ENCODE measurements at regions not wholly inside any gene's neighbourhood (a gene's known extent, or its start where the extent isn't known, plus 50 kb on each side); places are given as distances from the start of the nearest gene placed in this dataset.
A peak's percentile ranks its signal among the peaks of the same experiment; 100 is the strongest.

- TF ChIP-seq TGIF2 (CRISPR knock-in tag; IDR thresholded peaks at IDR 0.05) (no peak), REPIN1 (CRISPR knock-in tag; IDR thresholded peaks at IDR 0.05; ENCODE audit: borderline replicate concordance, low read depth) (peak; percentile 70; the same call in 1 of the 2 replicates), NCOR1 (IDR thresholded peaks at IDR 0.05; ENCODE audit: borderline replicate concordance, low read length) (peak; percentile 96), FOXA1 (IDR thresholded peaks at IDR 0.05) (no peak), FOXA1 (CRISPR knock-in tag; IDR thresholded peaks at IDR 0.05) (peak; percentile 38; the same call in 1 of the 2 replicates), IRX3 (CRISPR knock-in tag; IDR thresholded peaks at IDR 0.05; ENCODE audit: borderline replicate concordance, low read depth) (0 out of 2 replicates have a peak, but pooled peaks have one; percentile 23), ZSCAN9 (CRISPR knock-in tag; IDR thresholded peaks at IDR 0.05; ENCODE audit: borderline replicate concordance) (peak; percentile 53; the same call in 1 of the 2 replicates), POGZ (CRISPR knock-in tag; IDR thresholded peaks at IDR 0.05) (peak; percentile 95), ZNF605 (CRISPR knock-in tag; IDR thresholded peaks at IDR 0.05) (no peak), ZNF251 (CRISPR knock-in tag; IDR thresholded peaks at IDR 0.05) (no peak), CREB1 (IDR thresholded peaks at IDR 0.05) (no peak; the same call in 1 of the 2 replicates), CREB1 (CRISPR knock-in tag; IDR thresholded peaks at IDR 0.05) (peak; percentile 88), ZNF546 (CRISPR knock-in tag; conservative IDR thresholded peaks at IDR 0.05) (no peak), CREBL2 (CRISPR knock-in tag; IDR thresholded peaks at IDR 0.05; ENCODE audit: borderline replicate concordance) (no peak), ZNF543 (CRISPR knock-in tag; IDR thresholded peaks at IDR 0.05) (no peak), ZNF101 (CRISPR knock-in tag; IDR thresholded peaks at IDR 0.05; ENCODE audit: borderline replicate concordance, low read depth) (no peak), SIX1 (CRISPR knock-in tag; IDR thresholded peaks at IDR 0.05; ENCODE audit: borderline replicate concordance) (no peak; the same call in 1 of the 2 replicates), NFIC (IDR thresholded peaks at IDR 0.05; ENCODE audit: low read length) (peak; percentile 98), JDP2 (CRISPR knock-in tag; IDR thresholded peaks at IDR 0.05; ENCODE audit: borderline replicate concordance) (no peak), CREM (IDR thresholded peaks at IDR 0.05) (peak; percentile 95), CREM (CRISPR knock-in tag; IDR thresholded peaks at IDR 0.05) (no peak), EED (CRISPR knock-in tag; IDR thresholded peaks at IDR 0.05) (no peak), RBAK (CRISPR knock-in tag; IDR thresholded peaks at IDR 0.05) (peak; percentile 22; the same call in 1 of the 2 replicates), ZFX (CRISPR knock-in tag; IDR thresholded peaks at IDR 0.05; ENCODE audit: low read depth) (no peak), HOXA3 (CRISPR knock-in tag; IDR thresholded peaks at IDR 0.05) (peak; percentile 81; the same call in 1 of the 2 replicates), FOXM1 (CRISPR knock-in tag; IDR thresholded peaks at IDR 0.05) (no peak)
- TF ChIP-seq, protein P1, sequence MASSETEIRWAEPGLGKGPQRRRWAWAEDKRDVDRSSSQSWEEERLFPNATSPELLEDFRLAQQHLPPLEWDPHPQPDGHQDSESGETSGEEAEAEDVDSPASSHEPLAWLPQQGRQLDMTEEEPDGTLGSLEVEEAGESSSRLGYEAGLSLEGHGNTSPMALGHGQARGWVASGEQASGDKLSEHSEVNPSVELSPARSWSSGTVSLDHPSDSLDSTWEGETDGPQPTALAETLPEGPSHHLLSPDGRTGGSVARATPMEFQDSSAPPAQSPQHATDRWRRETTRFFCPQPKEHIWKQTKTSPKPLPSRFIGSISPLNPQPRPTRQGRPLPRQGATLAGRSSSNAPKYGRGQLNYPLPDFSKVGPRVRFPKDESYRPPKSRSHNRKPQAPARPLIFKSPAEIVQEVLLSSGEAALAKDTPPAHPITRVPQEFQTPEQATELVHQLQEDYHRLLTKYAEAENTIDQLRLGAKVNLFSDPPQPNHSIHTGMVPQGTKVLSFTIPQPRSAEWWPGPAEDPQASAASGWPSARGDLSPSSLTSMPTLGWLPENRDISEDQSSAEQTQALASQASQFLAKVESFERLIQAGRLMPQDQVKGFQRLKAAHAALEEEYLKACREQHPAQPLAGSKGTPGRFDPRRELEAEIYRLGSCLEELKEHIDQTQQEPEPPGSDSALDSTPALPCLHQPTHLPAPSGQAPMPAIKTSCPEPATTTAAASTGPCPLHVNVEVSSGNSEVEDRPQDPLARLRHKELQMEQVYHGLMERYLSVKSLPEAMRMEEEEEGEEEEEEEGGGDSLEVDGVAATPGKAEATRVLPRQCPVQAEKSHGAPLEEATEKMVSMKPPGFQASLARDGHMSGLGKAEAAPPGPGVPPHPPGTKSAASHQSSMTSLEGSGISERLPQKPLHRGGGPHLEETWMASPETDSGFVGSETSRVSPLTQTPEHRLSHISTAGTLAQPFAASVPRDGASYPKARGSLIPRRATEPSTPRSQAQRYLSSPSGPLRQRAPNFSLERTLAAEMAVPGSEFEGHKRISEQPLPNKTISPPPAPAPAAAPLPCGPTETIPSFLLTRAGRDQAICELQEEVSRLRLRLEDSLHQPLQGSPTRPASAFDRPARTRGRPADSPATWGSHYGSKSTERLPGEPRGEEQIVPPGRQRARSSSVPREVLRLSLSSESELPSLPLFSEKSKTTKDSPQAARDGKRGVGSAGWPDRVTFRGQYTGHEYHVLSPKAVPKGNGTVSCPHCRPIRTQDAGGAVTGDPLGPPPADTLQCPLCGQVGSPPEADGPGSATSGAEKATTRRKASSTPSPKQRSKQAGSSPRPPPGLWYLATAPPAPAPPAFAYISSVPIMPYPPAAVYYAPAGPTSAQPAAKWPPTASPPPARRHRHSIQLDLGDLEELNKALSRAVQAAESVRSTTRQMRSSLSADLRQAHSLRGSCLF (CRISPR knock-in tag; IDR thresholded peaks at IDR 0.05; ENCODE audit: borderline replicate concordance): no peak
- TF ChIP-seq, protein P2, sequence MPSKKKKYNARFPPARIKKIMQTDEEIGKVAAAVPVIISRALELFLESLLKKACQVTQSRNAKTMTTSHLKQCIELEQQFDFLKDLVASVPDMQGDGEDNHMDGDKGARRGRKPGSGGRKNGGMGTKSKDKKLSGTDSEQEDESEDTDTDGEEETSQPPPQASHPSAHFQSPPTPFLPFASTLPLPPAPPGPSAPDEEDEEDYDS (CRISPR knock-in tag; IDR thresholded peaks at IDR 0.05): peak; percentile 55
These were observed 142.1 kb downstream of the IRS1 start (continued) for GRCh38 chr2:226657340-226658053.
